Neural cell (in vitro differentiated cells): ENCODE measurements at regions not wholly inside any gene's neighbourhood (a gene's known extent, or its start where the extent isn't known, plus 50 kb on each side); places are given as distances from the start of the nearest gene placed in this dataset.
"Not testable (repeated sequence)": the region's sequence is repeated elsewhere in the genome, so short reads cannot be mapped to it uniquely, and the experiment has no call there.

Experiments
- H2AFZ ChIP-seq: fragments of 200-600, 300-800 bp; sonication (generic), shearing (Covaris generic); 2 replicates; pipeline ENCODE4 v1.6.0; 2014; ENCODE audit warnings: low read depth, mild to moderate bottlenecking, antibody characterized with exemption, low read length, moderate library complexity
- H3F3A ChIP-seq: fragments of 200-600 bp; shearing (Covaris generic); 2 replicates; pipeline ENCODE4 v1.6.1; 2016; ENCODE audit warnings: mild to moderate bottlenecking, moderate library complexity, mixed read lengths, antibody characterized with exemption, low read length; ENCODE audit not compliant: insufficient read depth, poor library complexity, severe bottlenecking
- H3K27ac ChIP-seq: fragments of 200-600, 300-800 bp; sonication (generic), shearing (Covaris generic); 2 replicates; pipeline ENCODE4 v1.5.1; 2014; ENCODE audit warnings: mild to moderate bottlenecking, low read length, moderate library complexity
- H3K27me3 ChIP-seq: fragments of 300-800, 200-600 bp; sonication (generic), shearing (Covaris generic); 2 replicates; pipeline ENCODE4 v1.6.0; 2014; ENCODE audit warnings: mild to moderate bottlenecking, low read depth, low read length, moderate library complexity; ENCODE audit not compliant: insufficient read depth
- H3K36me3 ChIP-seq: fragments of 300-800, 200-600 bp; sonication (generic), shearing (Covaris generic); 2 replicates; pipeline ENCODE4 v1.5.1; 2014; ENCODE audit warnings: mild to moderate bottlenecking, antibody characterized with exemption, low read length, moderate library complexity; ENCODE audit not compliant: insufficient read depth
- H3K4me2 ChIP-seq: fragments of 300-800, 200-600 bp; sonication (generic), shearing (Covaris generic); 2 replicates; pipeline ENCODE4 v1.6.0; 2014; ENCODE audit warnings: mild to moderate bottlenecking, low read length
- H3K4me3 ChIP-seq: fragments of 300-800, 200-600 bp; sonication (generic), shearing (Covaris generic); 2 replicates; pipeline ENCODE4 v1.5.1; 2014; ENCODE audit warnings: mild to moderate bottlenecking, low read length, moderate library complexity
- H3K79me2 ChIP-seq: fragments of 200-600 bp; shearing (Covaris generic); replicated peaks from 2 replicates; pipeline ENCODE4 v1.6.0; 2014; ENCODE audit warnings: mild to moderate bottlenecking, low read length, moderate library complexity; ENCODE audit not compliant: insufficient read depth
- H3K9ac ChIP-seq: fragments of 300-800, 200-600 bp; sonication (generic), shearing (Covaris generic); 2 replicates; pipeline ENCODE4 v1.6.1; 2016; ENCODE audit warnings: mild to moderate bottlenecking, low read length, mixed read lengths
- H3K9me2 ChIP-seq: fragments of 200-600 bp; shearing (Covaris generic); 2 replicates; pipeline ENCODE4 v1.6.1; 2016; ENCODE audit warnings: mild to moderate bottlenecking, low read length, mixed read lengths; ENCODE audit not compliant: insufficient read depth
- H3K9me3 ChIP-seq: fragments of 200-600, 300-800 bp; sonication (generic), shearing (Covaris generic); 2 replicates; pipeline ENCODE4 v1.6.1; 2016; ENCODE audit warnings: mild to moderate bottlenecking, mixed run types, low read length, moderate library complexity, mixed read lengths
- H4K20me1 ChIP-seq: fragments of 200-600 bp; shearing (Covaris generic); 2 replicates; pipeline ENCODE4 v1.6.1; 2016; ENCODE audit warnings: mild to moderate bottlenecking, mixed run types; ENCODE audit not compliant: insufficient read depth
- EP300 ChIP-seq: fragments of 450-650 bp; conservative IDR thresholded peaks from 2 replicates; pipeline ENCODE4 v1.6.1; 2014; ENCODE audit warnings: antibody characterized with exemption, mild to moderate bottlenecking, moderate library complexity; ENCODE audit not compliant: poor library complexity, severe bottlenecking
- EZH2 ChIP-seq: fragments of 200-600, 300-800 bp; shearing (Covaris generic), sonication (generic); IDR thresholded peaks from 2 replicates; pipeline ENCODE4 v1.6.1; 2014; ENCODE audit warnings: antibody characterized with exemption, low read length, borderline replicate concordance, mild to moderate bottlenecking; ENCODE audit not compliant: insufficient read depth, poor library complexity, severe bottlenecking
- MXI1 ChIP-seq: fragments of 450-650 bp; conservative IDR thresholded peaks from 2 replicates; pipeline ENCODE4 v1.6.1; 2014; ENCODE audit warnings: antibody characterized with exemption, mild to moderate bottlenecking; ENCODE audit not compliant: poor library complexity, severe bottlenecking
- POLR2AphosphoS5 ChIP-seq: IDR thresholded peaks from 2 replicates; pipeline ENCODE4 v1.6.1; 2012
- RAD21 ChIP-seq: fragments of 450-650 bp; conservative IDR thresholded peaks from 2 replicates; pipeline ENCODE4 v1.6.1; 2014; ENCODE audit warnings: antibody characterized with exemption, mild to moderate bottlenecking, moderate library complexity
- SMC3 ChIP-seq: fragments of 450-650 bp; conservative IDR thresholded peaks from 2 replicates; pipeline ENCODE4 v1.6.1; 2014; ENCODE audit warnings: antibody characterized with exemption, mild to moderate bottlenecking, moderate library complexity; ENCODE audit not compliant: poor library complexity
- TAF1 ChIP-seq: IDR thresholded peaks from 2 replicates; pipeline ENCODE4 v1.6.1; 2012; ENCODE audit warnings: low read depth
- TF ChIP-seq, protein P1 (sequence below): fragments of 450-650 bp; IDR thresholded peaks from 2 replicates; pipeline ENCODE4 v1.5.1; 2014; ENCODE audit warnings: antibody characterized with exemption, mild to moderate bottlenecking, moderate library complexity; ENCODE audit not compliant: poor library complexity, severe bottlenecking
- TF ChIP-seq, protein P2 (sequence below): IDR thresholded peaks from 2 replicates; pipeline ENCODE4 v1.6.1; 2012; ENCODE audit warnings: borderline replicate concordance

DNA sequence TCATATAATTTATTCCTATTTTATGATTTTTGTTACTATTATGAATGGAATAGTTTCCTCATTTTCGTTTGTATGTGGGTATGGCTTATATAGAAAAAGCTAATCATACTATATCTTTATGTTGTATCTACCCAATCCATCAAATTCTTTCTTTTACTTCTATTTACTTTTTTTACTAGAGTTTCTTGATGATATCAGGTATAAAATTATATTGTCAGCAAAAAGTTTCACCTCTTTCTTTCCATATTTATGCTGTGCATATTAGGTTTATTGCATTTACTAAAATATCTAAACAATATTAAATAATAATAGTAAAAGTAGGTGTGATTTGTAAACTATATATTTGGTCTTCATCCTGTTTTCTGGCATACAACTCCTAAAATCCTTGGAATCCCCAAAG lies 146.7 kb upstream of the PLXNC1 start:
- no peaks in the 10 kb centered on the region for H3K9me2 ChIP-seq
- H3K9ac ChIP-seq: no peak overlapping the region
- H3K4me2 ChIP-seq: no peak overlapping the region
- H3K27me3 ChIP-seq: no peaks in the 10 kb centered on the region
- no peaks in the 10 kb centered on the region for H3K36me3 ChIP-seq
- no peaks in the 10 kb centered on the region for H3K79me2 ChIP-seq
- H3K9me3 ChIP-seq: no peaks in the 10 kb centered on the region
- TF ChIP-seq SMC3: no peak
- no peak for TF ChIP-seq TAF1
- TF ChIP-seq EP300: no peak
- TF ChIP-seq, protein P1, sequence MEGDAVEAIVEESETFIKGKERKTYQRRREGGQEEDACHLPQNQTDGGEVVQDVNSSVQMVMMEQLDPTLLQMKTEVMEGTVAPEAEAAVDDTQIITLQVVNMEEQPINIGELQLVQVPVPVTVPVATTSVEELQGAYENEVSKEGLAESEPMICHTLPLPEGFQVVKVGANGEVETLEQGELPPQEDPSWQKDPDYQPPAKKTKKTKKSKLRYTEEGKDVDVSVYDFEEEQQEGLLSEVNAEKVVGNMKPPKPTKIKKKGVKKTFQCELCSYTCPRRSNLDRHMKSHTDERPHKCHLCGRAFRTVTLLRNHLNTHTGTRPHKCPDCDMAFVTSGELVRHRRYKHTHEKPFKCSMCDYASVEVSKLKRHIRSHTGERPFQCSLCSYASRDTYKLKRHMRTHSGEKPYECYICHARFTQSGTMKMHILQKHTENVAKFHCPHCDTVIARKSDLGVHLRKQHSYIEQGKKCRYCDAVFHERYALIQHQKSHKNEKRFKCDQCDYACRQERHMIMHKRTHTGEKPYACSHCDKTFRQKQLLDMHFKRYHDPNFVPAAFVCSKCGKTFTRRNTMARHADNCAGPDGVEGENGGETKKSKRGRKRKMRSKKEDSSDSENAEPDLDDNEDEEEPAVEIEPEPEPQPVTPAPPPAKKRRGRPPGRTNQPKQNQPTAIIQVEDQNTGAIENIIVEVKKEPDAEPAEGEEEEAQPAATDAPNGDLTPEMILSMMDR: no peak
- TF ChIP-seq, protein P2, sequence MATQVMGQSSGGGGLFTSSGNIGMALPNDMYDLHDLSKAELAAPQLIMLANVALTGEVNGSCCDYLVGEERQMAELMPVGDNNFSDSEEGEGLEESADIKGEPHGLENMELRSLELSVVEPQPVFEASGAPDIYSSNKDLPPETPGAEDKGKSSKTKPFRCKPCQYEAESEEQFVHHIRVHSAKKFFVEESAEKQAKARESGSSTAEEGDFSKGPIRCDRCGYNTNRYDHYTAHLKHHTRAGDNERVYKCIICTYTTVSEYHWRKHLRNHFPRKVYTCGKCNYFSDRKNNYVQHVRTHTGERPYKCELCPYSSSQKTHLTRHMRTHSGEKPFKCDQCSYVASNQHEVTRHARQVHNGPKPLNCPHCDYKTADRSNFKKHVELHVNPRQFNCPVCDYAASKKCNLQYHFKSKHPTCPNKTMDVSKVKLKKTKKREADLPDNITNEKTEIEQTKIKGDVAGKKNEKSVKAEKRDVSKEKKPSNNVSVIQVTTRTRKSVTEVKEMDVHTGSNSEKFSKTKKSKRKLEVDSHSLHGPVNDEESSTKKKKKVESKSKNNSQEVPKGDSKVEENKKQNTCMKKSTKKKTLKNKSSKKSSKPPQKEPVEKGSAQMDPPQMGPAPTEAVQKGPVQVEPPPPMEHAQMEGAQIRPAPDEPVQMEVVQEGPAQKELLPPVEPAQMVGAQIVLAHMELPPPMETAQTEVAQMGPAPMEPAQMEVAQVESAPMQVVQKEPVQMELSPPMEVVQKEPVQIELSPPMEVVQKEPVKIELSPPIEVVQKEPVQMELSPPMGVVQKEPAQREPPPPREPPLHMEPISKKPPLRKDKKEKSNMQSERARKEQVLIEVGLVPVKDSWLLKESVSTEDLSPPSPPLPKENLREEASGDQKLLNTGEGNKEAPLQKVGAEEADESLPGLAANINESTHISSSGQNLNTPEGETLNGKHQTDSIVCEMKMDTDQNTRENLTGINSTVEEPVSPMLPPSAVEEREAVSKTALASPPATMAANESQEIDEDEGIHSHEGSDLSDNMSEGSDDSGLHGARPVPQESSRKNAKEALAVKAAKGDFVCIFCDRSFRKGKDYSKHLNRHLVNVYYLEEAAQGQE: no peak
- no peak for TF ChIP-seq MXI1
- no peak for TF ChIP-seq RAD21
- TF ChIP-seq POLR2AphosphoS5: no peak
- TF ChIP-seq EZH2: no peak
- no peak overlapping the region for H2AFZ ChIP-seq
- no peaks in the 10 kb centered on the region for H3F3A ChIP-seq
- no peak overlapping the region for H3K27ac ChIP-seq
- no peaks in the 10 kb centered on the region for H4K20me1 ChIP-seq
- H3K4me3 ChIP-seq: no peak overlapping the region

DNA sequence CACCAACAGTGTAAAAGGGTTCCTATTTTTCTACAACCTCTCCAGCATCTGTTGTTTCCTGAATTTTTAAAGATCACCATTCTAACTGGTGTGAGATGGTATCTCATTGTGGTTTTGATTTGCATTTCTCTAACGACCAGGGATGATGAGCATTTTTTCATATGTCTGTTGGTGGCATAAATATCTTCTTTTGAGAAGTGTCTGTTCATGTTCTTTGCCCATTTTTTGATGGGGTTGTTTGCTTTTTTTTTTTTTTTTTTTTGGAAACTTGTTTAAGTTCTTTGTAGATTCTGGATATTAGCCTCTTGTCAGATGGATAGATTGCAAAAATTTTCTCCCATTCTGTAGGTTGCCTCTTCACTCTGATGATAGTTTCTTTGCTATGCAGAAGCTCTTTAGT lies 145.5 kb upstream of the PLXNC1 start:
- H3K79me2 ChIP-seq, H2AFZ ChIP-seq, H4K20me1 ChIP-seq, H3K27me3 ChIP-seq, H3K36me3 ChIP-seq, H3K9me3 ChIP-seq, H3F3A ChIP-seq, H3K9ac ChIP-seq, H3K9me2 ChIP-seq, H3K4me3 ChIP-seq, H3K4me2 ChIP-seq, H3K27ac ChIP-seq: not testable (repeated sequence)

DNA sequence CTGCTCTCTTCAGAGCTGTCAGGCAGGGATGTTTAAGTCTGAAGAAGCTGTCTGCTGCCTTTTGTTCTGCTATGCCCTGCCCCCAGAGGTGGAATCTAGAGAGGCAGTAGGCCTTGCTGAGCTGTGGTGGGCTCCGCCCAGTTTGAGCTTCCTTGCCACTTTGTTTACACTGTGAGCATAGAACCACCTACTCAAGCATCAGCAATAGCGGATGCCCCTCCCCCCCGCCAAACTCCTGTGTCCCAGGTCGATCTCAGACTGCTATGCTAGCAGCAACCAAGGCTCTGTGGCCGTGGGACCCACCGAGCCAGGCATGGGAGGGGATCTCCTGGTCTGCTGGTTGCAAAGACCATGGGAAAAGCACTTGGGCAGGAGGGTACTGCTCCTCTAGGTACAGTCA lies 140.5 kb upstream of the PLXNC1 start:
- H4K20me1 ChIP-seq, H3K9ac ChIP-seq, H3K4me2 ChIP-seq, H2AFZ ChIP-seq, H3K9me3 ChIP-seq, H3K79me2 ChIP-seq, H3F3A ChIP-seq, H3K4me3 ChIP-seq, H3K36me3 ChIP-seq, H3K27ac ChIP-seq, H3K27me3 ChIP-seq, H3K9me2 ChIP-seq: not testable (repeated sequence)
